ENCODE measurements at regions not wholly inside any gene's neighbourhood (a gene's known extent, or its start where the extent isn't known, plus 50 kb on each side); places are given as distances from the start of the nearest gene placed in this dataset.

DNA sequence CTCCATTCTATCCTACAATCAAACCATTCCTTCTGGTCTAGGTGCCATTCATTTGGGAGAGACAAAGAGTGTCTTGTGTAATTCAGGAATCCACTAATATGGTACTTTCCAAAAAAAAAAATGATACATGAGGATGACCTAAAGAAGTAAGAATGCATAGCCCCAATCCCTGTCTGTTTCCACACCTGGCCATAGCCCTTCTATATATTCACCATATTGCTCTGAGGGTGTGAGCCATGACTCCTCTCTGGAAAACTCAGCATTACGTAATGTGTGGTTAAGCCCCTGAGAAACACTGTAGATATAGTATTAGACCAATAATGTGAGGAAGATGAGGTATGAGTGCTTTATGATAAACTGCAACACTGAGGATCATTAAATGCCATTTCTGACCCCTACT is 592.7 kb downstream of the INHBA start:
- TF ChIP-seq CTCF (IDR thresholded peaks at IDR 0.05) (no peak), POLR2AphosphoS5 (IDR thresholded peaks at IDR 0.05) (no peak), POLR2A (IDR thresholded peaks at IDR 0.05) (no peak)
